HuH-7.5 (cell line): ENCODE measurements at regions not wholly inside any gene's neighbourhood (a gene's known extent, or its start where the extent isn't known, plus 50 kb on each side); places are given as distances from the start of the nearest gene placed in this dataset.

Source experiments
- DNase-seq: peaks from one replicate; pipeline ENCODE4 v3.0.0; 2011; ENCODE audit warnings: low spot score

DNA sequence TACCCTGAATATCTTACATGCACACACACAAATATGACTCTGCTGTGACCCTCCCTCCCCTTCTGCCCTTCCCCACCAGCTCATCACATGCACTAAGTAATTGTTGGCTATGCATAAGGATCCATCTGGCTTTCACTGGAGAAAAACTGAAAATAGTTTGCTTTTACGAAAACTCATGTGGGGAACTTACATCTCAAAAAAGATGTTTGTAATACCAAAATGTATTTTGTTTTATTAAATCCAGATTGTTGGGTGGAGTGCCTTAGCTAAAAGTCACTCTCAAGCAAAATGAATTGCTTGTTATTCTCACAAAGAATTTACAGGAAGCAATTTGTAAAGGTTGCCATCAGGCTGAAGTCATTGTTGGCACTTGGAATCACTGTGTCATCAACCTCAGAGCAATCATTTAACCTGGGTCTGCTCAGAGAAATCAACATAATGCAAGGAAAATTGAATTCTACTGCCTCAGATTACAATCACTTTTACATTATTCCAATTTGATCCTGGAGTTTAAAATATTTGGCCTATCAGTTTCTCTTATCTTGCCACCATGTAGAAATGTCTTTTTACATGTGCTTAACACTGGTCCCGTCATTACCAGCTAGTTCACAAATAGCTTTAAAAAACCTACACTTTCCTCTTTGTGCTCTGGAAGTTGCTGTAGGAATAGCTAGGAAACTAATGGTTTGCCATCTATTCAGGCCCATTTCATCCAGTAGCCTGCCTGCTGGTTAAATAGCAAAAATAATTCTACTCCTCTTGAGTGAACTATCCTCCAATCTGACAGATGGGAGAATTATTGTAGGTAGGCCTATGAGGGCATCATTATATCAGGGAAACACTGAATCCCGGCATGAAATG is 90.3 kb upstream of the TMEM17 start:
- no peak for DNase-seq

GRCh38 chr2:62595474-62595873 is 89.5 kb upstream of the TMEM17 start:
- no peak for DNase-seq

GRCh38 chr2:62593825-62594224 is 87.8 kb upstream of the TMEM17 start:
- no peak for DNase-seq

DNA sequence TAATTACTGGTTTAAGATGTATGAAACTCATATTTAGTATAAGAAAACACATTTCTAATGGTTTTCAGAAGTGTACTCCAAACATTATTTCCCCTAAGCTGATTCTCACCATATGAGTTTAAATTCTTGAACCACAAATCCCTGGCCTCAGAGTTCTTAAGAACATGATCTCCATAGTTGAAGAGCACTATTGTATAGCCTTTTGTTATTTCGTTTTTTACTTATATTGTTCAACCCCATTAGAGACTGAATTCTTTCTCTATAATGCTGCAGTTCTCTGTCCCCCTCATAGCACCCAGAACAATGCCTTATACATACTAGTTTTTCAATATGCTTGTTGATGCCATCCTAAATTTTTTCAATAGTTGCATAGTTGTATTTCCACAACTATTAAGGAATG is 85.5 kb upstream of the TMEM17 start:
- no peak for DNase-seq

DNA sequence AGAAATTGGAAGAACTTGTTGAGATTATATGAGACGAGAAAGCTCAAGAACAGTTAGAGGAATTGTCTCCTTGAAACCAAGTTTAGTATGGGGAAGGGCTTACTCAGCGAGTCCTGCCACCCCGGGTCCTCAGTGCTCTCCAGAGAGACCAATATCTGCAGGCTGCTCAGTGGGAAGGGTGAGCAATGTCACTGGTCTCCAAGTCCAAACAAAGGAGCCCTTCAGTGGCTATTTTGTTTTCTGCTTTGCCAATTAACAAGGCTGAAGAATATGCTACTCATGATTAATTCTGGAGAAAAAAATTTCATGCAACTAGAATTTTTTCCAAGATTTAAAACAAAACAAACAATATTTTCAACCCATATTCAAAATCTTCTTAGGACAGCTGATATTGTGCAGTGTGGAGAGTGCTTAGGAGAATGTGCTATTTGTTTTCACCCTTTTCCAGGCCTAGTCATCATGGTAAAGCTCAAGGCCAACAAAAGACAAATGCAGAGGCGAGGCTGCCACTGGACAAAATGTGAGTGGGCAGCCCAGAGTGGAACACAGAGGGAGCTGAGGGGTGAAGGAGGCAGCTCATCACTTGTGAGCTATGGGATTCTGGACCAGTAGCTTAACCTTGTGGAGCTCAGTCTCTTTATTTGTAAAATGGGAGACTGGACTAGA is 83.8 kb upstream of the TMEM17 start:
- no peak for DNase-seq

DNA sequence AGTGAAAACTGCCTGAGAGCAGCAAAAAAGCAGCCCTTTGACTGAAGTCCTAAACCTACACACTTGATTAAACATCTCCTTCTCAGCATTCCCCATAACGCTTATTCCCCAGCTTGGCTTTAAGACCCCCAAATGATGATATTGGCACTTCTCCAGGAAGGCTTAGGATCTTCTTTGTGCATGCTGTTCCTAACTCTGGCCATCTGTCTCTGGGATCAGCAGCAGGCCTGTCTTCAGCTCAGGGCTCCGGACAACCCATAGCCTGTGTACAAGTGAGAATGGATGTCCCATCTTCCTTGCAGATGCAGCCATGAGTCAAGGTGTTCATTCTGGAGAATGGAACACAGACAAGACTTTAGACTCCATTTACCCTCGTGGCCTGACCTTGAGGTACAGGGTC is 81.6 kb upstream of the TMEM17 start:
- DNase-seq, result no peak

- DNase-seq, result no peak
These were observed 81.0 kb upstream of the TMEM17 start for GRCh38 chr2:62586981-62587380.

DNA sequence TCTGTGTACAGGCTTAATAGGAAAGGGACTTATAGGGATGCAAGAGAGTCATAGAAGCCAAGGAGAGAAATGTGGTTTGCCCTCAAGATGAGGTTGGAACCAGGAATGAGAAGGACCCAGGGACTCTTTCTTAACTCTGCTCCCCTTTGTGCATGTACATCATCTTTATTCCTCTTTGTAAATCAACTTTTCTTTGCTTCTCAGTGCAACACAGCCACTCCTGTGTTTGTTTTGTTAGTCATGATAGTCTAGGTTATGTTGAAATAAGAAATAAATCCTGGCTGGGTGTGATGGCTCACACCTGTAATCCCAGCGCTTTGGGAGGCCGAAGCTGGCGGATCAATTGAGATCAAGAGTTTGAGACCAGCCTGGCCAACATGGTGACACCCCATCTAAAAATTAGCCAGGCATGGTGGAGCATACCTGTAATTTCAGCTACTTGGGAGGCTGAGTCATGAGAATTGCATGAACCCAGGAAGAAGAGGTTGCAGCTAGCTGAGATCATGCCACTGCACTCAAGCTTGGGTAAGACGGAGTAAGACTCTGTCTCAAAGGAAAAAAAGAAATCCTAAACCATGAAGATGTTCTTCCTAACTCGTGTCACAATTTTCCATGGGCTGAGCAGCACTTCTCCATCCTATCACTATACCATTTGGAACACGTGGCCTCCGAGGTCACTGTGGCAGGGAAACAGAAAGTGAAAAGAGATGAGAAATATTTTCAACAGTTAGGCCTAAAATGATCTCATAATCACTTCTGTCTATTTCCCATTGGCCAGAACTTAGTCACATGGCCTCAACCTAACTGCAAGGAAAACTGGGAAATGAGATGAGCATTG is 73.0 kb upstream of the TMEM17 start:
- peak; percentile 33 for DNase-seq

- DNase-seq, result no peak
These were observed 72.2 kb upstream of the TMEM17 start for GRCh38 chr2:62577994-62578781.

DNA sequence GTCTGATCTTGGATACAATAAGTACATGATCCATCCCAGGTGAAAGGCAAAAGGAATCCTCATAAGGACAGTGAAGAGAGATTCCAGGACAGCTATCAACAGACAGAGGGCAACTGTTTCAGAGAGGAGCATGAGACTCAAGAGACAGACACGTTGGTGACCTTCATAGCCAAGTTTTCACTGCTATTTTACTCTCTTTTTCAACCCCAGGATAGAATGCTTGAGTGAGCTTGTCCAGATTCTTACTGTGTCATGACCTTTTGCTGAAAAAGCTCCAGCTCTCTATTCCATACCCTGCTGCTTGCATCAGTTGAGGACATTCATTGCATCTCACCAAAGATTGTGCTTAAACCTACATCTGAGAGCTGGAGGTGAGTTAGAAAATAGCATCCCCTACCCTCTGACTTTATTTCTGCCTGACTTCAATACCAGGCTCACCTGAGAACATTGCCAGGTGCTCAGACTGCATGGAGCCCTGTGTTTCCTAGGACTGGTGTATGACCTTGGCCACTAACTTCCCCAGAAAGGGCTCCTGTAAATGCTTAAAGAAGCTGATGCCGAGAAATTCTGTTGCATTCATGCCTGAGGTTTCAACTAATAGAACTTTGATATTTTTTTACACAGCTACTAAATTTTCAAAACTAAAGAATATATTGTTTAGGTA is 70.4 kb upstream of the TMEM17 start:
- no peak for DNase-seq

DNA sequence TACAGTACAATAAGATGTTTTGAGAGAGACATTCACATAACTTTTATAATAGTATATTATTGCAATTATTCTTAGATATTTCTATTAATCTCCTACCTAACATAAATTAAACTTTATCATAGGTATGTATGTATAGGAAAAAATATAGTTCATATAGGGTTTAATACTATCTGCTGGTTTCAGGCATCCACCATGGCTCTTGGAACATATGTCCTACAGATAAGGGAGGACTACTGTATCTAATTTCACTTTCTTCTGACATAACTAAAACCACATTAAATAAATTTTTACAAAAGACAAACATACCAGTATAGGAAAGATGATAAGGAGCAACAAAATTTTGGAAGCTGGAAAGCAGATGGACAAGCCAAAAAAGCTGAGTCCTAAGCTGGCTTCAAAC is 67.9 kb upstream of the TMEM17 start:
- no peak for DNase-seq

DNA sequence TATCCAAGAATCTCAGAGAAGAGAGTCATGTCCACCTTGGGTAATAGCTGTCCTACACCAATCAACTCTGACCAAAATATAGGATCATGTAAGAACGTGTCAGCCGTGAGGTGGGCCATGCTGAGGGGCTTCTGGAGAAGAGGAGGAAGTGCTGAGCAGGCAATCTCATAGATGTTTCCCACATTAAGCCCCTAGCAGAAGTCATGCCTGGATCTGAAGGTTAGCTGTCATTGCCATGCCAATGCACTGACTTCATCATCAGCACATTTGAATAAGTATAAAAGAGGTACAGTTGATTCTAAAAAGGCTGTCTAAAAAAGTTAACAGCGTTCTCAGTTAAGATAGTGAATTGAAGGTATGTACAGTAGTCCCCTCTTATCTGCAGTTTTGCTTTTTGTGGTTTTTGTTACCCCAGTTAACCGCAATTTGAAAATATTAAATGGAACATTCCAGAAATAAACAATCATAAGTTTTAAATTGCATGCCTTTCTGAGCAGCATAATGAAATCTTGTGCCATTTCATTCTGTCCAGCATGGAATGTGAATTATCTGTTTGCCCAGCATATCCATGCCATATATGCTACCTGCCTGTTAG is 67.2 kb upstream of the TMEM17 start:
- no peak for DNase-seq

GRCh38 chr2:62570861-62571698 is 65.1 kb upstream of the TMEM17 start:
- no peak for DNase-seq

DNA sequence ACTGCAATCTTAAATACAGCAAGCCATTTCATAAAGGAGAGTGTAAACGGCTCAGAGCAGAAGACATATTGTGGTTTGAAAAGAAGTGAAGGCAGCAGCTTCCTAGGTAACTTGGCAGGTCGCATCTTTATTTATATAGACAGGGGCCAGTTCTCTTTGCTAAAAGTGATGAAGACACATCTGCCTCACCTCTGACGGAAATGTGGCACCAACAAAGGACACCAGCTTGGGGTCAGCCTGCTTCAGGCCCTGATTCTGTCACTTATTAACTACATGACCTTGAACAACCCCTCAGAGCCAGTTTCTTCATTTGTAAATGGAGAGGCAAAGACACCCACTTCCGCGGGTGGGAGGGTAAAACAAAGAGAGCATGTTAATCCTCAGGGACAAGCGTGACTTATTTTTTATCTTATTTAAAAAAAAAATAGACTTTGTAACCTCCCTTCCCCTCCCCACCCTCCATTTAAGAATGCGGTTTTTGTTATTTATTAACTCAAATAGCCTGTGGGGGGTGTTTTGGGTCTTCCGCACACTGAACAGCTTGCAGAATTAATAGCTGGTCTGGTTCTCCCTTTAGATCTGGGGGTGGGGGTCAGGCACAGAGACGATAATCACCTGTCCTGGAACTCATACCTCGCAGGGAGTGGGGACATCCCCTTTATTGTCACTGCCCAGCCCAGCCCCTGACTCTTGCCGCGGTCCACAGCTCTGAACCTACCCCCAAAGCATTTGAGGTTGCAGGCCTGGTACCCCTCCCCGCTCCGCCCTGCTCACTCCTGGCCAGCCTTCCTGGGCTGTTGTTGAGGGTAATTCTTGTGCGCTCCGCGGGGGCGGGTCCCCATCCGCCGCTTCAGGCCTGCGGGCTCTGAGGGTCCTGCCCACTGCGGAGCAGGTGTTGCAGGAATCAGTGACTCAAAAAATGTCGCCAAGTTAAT is 64.2 kb upstream of the TMEM17 start:
- peak; percentile 84 for DNase-seq

DNA sequence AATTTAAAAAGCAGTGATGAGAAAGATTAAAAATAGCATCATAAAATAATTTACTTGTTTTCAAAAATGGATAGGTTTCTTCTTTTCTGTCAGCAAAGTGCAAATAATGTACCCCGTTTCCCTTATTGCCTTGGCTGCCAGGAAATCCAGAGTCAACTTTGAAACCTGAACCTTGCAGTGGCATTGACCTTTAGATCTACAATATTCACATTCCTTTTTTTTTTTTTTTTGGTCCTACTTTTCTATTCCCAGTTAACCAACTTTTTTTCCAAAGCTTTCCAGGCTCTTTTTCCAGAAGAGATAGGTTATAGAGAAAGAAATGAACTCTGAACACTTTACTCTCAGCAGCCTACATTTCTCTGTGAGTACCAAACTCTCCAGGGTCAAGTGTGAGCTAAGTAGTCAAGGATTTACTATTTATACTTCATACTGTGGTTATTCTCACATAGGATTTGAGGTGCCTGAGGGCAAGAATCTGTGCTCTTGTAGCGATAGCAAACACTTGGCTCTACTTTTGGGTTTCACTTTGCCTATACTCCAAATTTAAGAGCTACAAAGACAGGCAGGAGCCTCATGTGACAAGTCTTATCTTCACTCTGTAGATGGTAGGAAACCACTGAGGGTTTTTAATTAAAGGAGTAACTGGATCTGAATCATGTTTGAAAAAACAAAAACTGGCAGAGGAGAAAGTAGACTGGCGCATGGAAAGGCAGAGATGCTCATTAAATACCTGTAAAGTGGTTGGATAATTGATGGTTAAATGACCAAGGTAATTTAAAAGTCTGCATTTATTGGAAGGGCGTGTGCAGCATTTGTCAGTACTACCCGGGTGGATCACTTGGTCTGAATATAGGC is 63.2 kb upstream of the TMEM17 start:
- DNase-seq, result no peak

DNA sequence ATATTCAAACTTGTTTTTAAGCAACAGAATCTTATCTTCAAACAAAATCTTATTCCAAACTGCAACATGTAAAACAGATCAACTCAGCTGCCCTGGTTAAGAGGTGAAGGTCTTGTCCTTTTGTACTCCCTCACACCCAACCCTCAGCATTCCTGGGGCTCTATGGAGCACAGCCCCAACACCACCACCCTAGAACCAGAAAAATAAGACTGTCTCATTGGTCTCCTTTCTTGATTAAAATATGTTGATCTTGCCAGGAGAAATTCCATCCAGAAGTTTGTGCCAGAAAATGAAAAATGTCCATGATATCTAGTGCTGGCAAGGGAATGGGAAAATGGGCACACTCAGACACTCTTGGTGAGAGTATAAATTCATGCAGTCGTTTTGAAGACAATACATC is 62.1 kb upstream of the TMEM17 start:
- DNase-seq, result no peak

DNA sequence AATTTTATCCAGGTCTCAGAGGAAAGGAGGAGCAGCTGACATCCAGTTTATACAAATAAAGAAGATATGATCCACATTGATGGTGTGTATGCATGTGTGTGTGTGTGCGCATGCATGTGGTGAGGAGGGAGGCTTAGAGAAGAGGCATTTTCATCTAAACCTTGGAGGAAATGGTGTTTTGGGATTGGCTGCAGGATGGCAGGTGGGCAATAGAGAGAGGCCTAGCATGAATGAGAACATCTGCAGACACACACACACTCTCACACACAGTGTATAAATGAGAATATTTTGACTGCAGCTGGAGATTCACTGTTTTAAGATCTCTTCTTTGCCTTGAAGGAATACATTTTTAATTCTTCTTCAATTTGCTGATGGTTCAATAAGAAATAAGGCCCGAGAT is 61.7 kb upstream of the TMEM17 start:
- no peak for DNase-seq

DNA sequence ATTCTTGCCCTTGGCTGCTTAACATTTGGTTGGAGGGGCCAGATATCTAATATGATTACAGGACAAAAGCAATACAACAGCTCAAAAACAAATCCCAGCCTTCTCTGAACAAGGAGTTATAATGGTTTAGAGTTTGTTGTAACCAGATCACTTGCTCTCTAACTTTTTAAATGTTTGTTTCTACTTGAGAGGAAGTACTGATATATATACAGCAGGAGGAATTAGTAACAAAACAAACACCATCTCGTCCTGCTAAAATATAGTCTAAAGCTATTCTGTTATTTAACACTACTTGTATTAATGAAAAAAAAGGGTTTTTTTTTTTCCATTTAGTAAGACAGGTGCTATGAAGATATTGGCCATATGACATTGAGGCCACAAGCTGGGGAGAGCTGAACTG is 60.9 kb upstream of the TMEM17 start:
- DNase-seq, result no peak
